Mesendoderm (in vitro differentiated cells): ENCODE measurements at regions not wholly inside any gene's neighbourhood (a gene's known extent, or its start where the extent isn't known, plus 50 kb on each side); places are given as distances from the start of the nearest gene placed in this dataset.
A peak's percentile ranks its signal among the peaks of the same experiment; 100 is the strongest.

ENCODE experiments used
- DNase-seq: peaks from one replicate; pipeline ENCODE4 v3.0.0; 2013
- H2AK5ac ChIP-seq: 2 replicates; pipeline ENCODE4 v1.6.1; 2013; ENCODE audit warnings: low read length, inconsistent platforms
- H2BK120ac ChIP-seq: 2 replicates; pipeline ENCODE4 v1.6.1; 2013; ENCODE audit warnings: low read depth, mild to moderate bottlenecking, low read length, moderate library complexity, mixed read lengths
- H2BK15ac ChIP-seq: replicated peaks from 2 replicates; pipeline ENCODE4 v1.6.1; 2013; ENCODE audit warnings: low read depth, mild to moderate bottlenecking, moderate library complexity
- H2BK5ac ChIP-seq: 2 replicates; pipeline ENCODE4 v1.6.1; 2013; ENCODE audit warnings: low read length, inconsistent platforms
- H3K18ac ChIP-seq: 2 replicates; pipeline ENCODE4 v1.6.1; 2013; ENCODE audit warnings: mild to moderate bottlenecking, low read length, mixed read lengths
- H3K23ac ChIP-seq: one replicate; pipeline ENCODE4 v1.6.1; 2013; ENCODE audit warnings: low read length
- H3K27ac ChIP-seq: 2 replicates; pipeline ENCODE4 v1.5.1; 2013; ENCODE audit warnings: low read depth, mild to moderate bottlenecking, inconsistent platforms, low read length, moderate library complexity
- H3K27me3 ChIP-seq: 2 replicates; pipeline ENCODE4 v1.6.1; 2013; ENCODE audit warnings: low read length, control low read depth, mild to moderate bottlenecking, inconsistent platforms; ENCODE audit not compliant: insufficient read depth, poor library complexity
- H3K36me3 ChIP-seq: 2 replicates; pipeline ENCODE4 v1.6.1; 2013; ENCODE audit warnings: low read length, inconsistent platforms; ENCODE audit not compliant: control insufficient read depth, insufficient read depth
- H3K4ac ChIP-seq: one replicate; pipeline ENCODE4 v1.6.1; 2013; ENCODE audit warnings: low read depth, mild to moderate bottlenecking, low read length, moderate library complexity
- H3K4me1 ChIP-seq: 2 replicates; pipeline ENCODE4 v1.6.1; 2013; ENCODE audit warnings: low read depth, low read length, inconsistent platforms; ENCODE audit not compliant: control insufficient read depth
- H3K4me2 ChIP-seq: 2 replicates; pipeline ENCODE4 v1.6.1; 2013; ENCODE audit warnings: low read length
- H3K4me3 ChIP-seq: 2 replicates; pipeline ENCODE4 v1.5.1; 2013; ENCODE audit warnings: mild to moderate bottlenecking, low read length
- H3K56ac ChIP-seq: one replicate; pipeline ENCODE4 v1.6.1; 2013; ENCODE audit warnings: low read length
- H3K79me1 ChIP-seq: 2 replicates; pipeline ENCODE4 v1.6.1; 2013; ENCODE audit warnings: low read length, inconsistent platforms
- H3K79me2 ChIP-seq: 2 replicates; pipeline ENCODE4 v1.6.1; 2013; ENCODE audit warnings: mild to moderate bottlenecking, low read length; ENCODE audit not compliant: control insufficient read depth, insufficient read depth
- H3K9ac ChIP-seq: 2 replicates; pipeline ENCODE4 v1.6.1; 2013; ENCODE audit warnings: low read length, inconsistent platforms
- H4K5ac ChIP-seq: one replicate; pipeline ENCODE4 v1.6.1; 2013; ENCODE audit warnings: low read length
- H4K8ac ChIP-seq: one replicate; pipeline ENCODE4 v1.6.1; 2013; ENCODE audit warnings: low read depth, mild to moderate bottlenecking, control low read depth, low read length, moderate library complexity
- WGBS: extraction: QIAGEN DNeasy Blood & Tissue Kit; methylation state at CpG from one replicate; pipeline ENCODE4 v1.1.7; 2013; ENCODE audit warnings: low lambda C conversion rate, missing lambda C conversion rate; ENCODE audit not compliant: insufficient coverage; ENCODE audit errors: extremely low coverage; 5-methylcytosine and 5-hydroxymethylcytosine counted together

DNA sequence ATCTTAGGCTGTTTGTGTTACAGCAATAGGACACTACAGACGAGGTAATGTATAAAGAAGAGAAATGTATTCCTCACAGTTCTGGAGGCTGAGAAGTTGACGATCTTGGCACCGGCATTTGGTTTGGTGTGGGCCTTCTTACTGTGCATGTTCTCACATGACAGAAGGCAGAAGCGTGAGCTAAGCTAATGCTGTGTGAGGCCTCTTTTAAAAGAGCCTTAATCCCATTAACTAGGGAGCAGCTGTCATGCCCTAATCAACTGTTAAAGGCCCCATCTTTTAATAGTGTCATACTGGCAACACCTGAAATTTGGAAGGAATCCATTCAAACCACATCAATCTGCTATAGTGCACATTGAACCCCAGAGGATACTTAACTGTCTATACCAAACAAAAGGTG, 992.9 kb downstream of the GALC start:
- Histone ChIP-seq H3K56ac (no peak overlapping the region), H3K27ac (no peak overlapping the region), H3K36me3 (no peaks in the 10 kb centered on the region), H3K4me3 (no peak overlapping the region), H2BK5ac (no peak overlapping the region), H3K79me1 (no peaks in the 10 kb centered on the region), H3K4me1 (no peaks in the 10 kb centered on the region), H3K4ac (no peak overlapping the region), H4K5ac (no peak overlapping the region), H3K4me2 (no peak overlapping the region), H3K79me2 (no peaks in the 10 kb centered on the region), H2BK15ac (no peak overlapping the region), H3K23ac (no peak overlapping the region), H3K18ac (no peak overlapping the region), H3K27me3 (no peaks in the 10 kb centered on the region), H2AK5ac (no peak overlapping the region), H2BK120ac (no peak overlapping the region), H3K9ac (no peak overlapping the region), H4K8ac (no peak overlapping the region)
- WGBS, result no CpG with 5 or more reads among the region's 4 CpGs
- peak; percentile 47 for DNase-seq

GRCh38 chr14:86999036-86999435, 993.9 kb downstream of the GALC start:
- no peaks in the 10 kb centered on the region for H3K79me1 ChIP-seq
- no peak overlapping the region for H3K4ac ChIP-seq
- no peak overlapping the region for H3K4me3 ChIP-seq
- H3K79me2 ChIP-seq, result no peaks in the 10 kb centered on the region
- H4K5ac ChIP-seq, result no peak overlapping the region
- no peak overlapping the region for H4K8ac ChIP-seq
- no peak overlapping the region for H2BK120ac ChIP-seq
- H3K56ac ChIP-seq, result no peak overlapping the region
- H3K36me3 ChIP-seq, result no peaks in the 10 kb centered on the region
- H3K18ac ChIP-seq, result no peak overlapping the region
- no peak overlapping the region for H2AK5ac ChIP-seq
- DNase-seq, result no peak
- no peaks in the 10 kb centered on the region for H3K4me1 ChIP-seq
- H3K27ac ChIP-seq, result no peak overlapping the region
- no peaks in the 10 kb centered on the region for H3K27me3 ChIP-seq
- no peak overlapping the region for H3K9ac ChIP-seq
- H3K23ac ChIP-seq, result no peak overlapping the region
- no peak overlapping the region for H2BK15ac ChIP-seq
- H2BK5ac ChIP-seq, result no peak overlapping the region
- H3K4me2 ChIP-seq, result no peak overlapping the region
- no CpG with 5 or more reads among the region's 3 CpGs for WGBS

GRCh38 chr14:86997271-86997670, 995.7 kb downstream of the GALC start:
- Histone ChIP-seq H4K5ac (no peak overlapping the region), H3K79me2 (no peaks in the 10 kb centered on the region), H2BK120ac (no peak overlapping the region), H3K4me1 (no peaks in the 10 kb centered on the region), H3K4me3 (no peak overlapping the region), H3K4me2 (no peak overlapping the region), H3K18ac (no peak overlapping the region), H3K36me3 (no peaks in the 10 kb centered on the region), H2AK5ac (no peak overlapping the region), H3K56ac (no peak overlapping the region), H3K9ac (no peak overlapping the region), H3K79me1 (no peaks in the 10 kb centered on the region), H3K27me3 (no peaks in the 10 kb centered on the region), H4K8ac (no peak overlapping the region), H3K4ac (no peak overlapping the region), H3K27ac (no peak overlapping the region), H3K23ac (no peak overlapping the region), H2BK15ac (no peak overlapping the region), H2BK5ac (no peak overlapping the region)
- DNase-seq, result no peak
- no CpG with 5 or more reads among the region's 2 CpGs for WGBS

- Histone ChIP-seq H3K79me2 (no peaks in the 10 kb centered on the region), H2AK5ac (no peak overlapping the region), H3K9ac (no peak overlapping the region), H3K23ac (no peak overlapping the region), H3K36me3 (no peaks in the 10 kb centered on the region), H3K27ac (no peak overlapping the region), H3K4me1 (no peaks in the 10 kb centered on the region), H3K4ac (no peak overlapping the region), H3K18ac (no peak overlapping the region), H2BK120ac (no peak overlapping the region), H4K5ac (no peak overlapping the region), H3K56ac (no peak overlapping the region), H2BK15ac (no peak overlapping the region), H3K4me3 (no peak overlapping the region), H3K27me3 (no peaks in the 10 kb centered on the region), H4K8ac (no peak overlapping the region), H3K4me2 (no peak overlapping the region), H3K79me1 (no peaks in the 10 kb centered on the region), H2BK5ac (no peak overlapping the region)
- no CpG with 5 or more reads among the region's 2 CpGs for WGBS
- DNase-seq, result no peak
Observed at GRCh38 chr14:86990396-86990795, 1002.6 kb downstream of the GALC start.

GRCh38 chr14:86989285-86989684, 1003.7 kb downstream of the GALC start:
- Histone ChIP-seq H2AK5ac (no peak overlapping the region), H3K23ac (no peak overlapping the region), H2BK15ac (no peak overlapping the region), H4K5ac (no peak overlapping the region), H3K9ac (no peak overlapping the region), H4K8ac (no peak overlapping the region), H3K36me3 (no peaks in the 10 kb centered on the region), H3K4me2 (no peak overlapping the region), H3K79me2 (no peaks in the 10 kb centered on the region), H2BK5ac (no peak overlapping the region), H3K27ac (no peak overlapping the region), H3K4me3 (no peak overlapping the region), H3K56ac (no peak overlapping the region), H3K79me1 (no peaks in the 10 kb centered on the region), H3K4ac (no peak overlapping the region), H3K27me3 (no peaks in the 10 kb centered on the region), H3K4me1 (no peaks in the 10 kb centered on the region), H3K18ac (no peak overlapping the region), H2BK120ac (no peak overlapping the region)
- WGBS, result no CpG with 5 or more reads among the region's 1 CpG
- DNase-seq, result no peak

- Histone ChIP-seq H2BK120ac (no peak overlapping the region), H3K79me2 (no peaks in the 10 kb centered on the region), H2AK5ac (no peak overlapping the region), H3K4me1 (no peaks in the 10 kb centered on the region), H4K5ac (no peak overlapping the region), H3K79me1 (no peaks in the 10 kb centered on the region), H3K9ac (no peak overlapping the region), H2BK5ac (no peak overlapping the region), H3K4ac (no peak overlapping the region), H2BK15ac (no peak overlapping the region), H3K56ac (no peak overlapping the region), H3K23ac (no peak overlapping the region), H3K27me3 (no peaks in the 10 kb centered on the region), H3K27ac (no peak overlapping the region), H3K4me3 (no peak overlapping the region), H3K4me2 (no peak overlapping the region), H4K8ac (no peak overlapping the region), H3K18ac (no peak overlapping the region), H3K36me3 (no peaks in the 10 kb centered on the region)
- no peak for DNase-seq
- WGBS, result no CpG with 5 or more reads among the region's 3 CpGs
Observed at GRCh38 chr14:86987966-86988365, 1005.0 kb downstream of the GALC start.
